ENCODE measurements at regions not wholly inside any gene's neighbourhood (a gene's known extent, or its start where the extent isn't known, plus 50 kb on each side); places are given as distances from the start of the nearest gene placed in this dataset.

DNA sequence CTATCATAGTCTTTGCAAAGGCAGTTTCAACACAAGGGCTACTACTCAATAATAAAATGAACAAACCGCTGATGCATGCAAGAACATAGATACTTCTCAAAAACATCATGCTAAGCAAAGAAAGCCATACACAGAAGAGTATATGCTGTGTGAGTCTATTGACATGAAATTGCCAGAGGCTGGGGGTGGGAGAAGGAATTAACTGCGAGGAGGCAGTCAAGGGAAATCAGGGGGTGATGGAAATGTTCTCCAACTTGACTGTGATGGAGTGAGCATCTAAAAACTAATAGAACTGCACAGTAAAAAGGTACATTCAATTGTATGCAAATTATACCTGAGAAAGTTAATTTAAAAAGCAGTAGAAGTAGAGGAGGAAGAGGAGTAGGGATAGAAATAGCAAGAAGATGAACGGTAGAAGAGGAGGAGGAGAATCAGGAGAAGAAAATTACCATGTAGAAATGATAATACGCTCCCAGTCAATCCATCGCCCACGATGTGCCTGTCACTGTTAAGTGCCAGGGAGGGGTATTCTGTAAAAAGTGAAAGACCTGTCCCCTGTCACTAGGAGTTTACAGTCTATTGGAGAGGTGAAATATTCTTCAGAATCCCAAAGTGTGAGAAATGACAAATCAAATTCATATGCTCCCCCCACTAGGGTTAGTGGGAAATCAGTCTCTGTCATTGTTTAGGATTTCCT lies 90.3 kb downstream of the B3GNT2 start:
- Histone ChIP-seq H3K4me3 (no peak overlapping the region), H3K9me3 (peaks cover 4% of the 10 kb centered on the region; the same call in 1 of the 2 replicates), H3K36me3 (no peaks in the 10 kb centered on the region), H3K27me3 (no peaks in the 10 kb centered on the region; the same call in 1 of the 2 replicates)
- DNase-seq = no peak

- H3K36me3 ChIP-seq = no peaks in the 10 kb centered on the region
- DNase-seq = no peak
- no peak overlapping the region for H3K4me3 ChIP-seq
- no peaks in the 10 kb centered on the region; the same call in 1 of the 2 replicates for H3K27me3 ChIP-seq
- H3K9me3 ChIP-seq = peaks cover 4% of the 10 kb centered on the region; the same call in 1 of the 2 replicates
Observed at GRCh38 chr2:62284980-62285379, 89.1 kb downstream of the B3GNT2 start.

GRCh38 chr2:62284471-62284870 lies 88.6 kb downstream of the B3GNT2 start:
- H3K27me3 ChIP-seq = no peaks in the 10 kb centered on the region; the same call in 1 of the 2 replicates
- peaks cover 4% of the 10 kb centered on the region; the same call in 1 of the 2 replicates for H3K9me3 ChIP-seq
- H3K36me3 ChIP-seq = no peaks in the 10 kb centered on the region
- no peak for DNase-seq
- H3K4me3 ChIP-seq = no peak overlapping the region

- Histone ChIP-seq H3K27me3 (no peaks in the 10 kb centered on the region; the same call in 1 of the 2 replicates), H3K4me3 (no peak overlapping the region), H3K9me3 (peaks cover 4% of the 10 kb centered on the region; the same call in 1 of the 2 replicates), H3K36me3 (no peaks in the 10 kb centered on the region)
- DNase-seq = no peak
Observed at GRCh38 chr2:62283147-62283546, 87.2 kb downstream of the B3GNT2 start.

- peaks cover 8% of the 10 kb centered on the region for H3K9me3 ChIP-seq
- H3K36me3 ChIP-seq = no peaks in the 10 kb centered on the region
- no peak overlapping the region for H3K4me3 ChIP-seq
- no peak for DNase-seq
- H3K27me3 ChIP-seq = no peaks in the 10 kb centered on the region; the same call in 1 of the 2 replicates
Observed at GRCh38 chr2:62281663-62282062, 85.7 kb downstream of the B3GNT2 start.

- DNase-seq = no peak
- Histone ChIP-seq H3K27me3 (no peaks in the 10 kb centered on the region; the same call in 1 of the 2 replicates), H3K9me3 (peaks cover 4% of the 10 kb centered on the region; the same call in 1 of the 2 replicates), H3K4me3 (no peak overlapping the region), H3K36me3 (no peaks in the 10 kb centered on the region)
Observed at GRCh38 chr2:62277688-62278087, 81.8 kb downstream of the B3GNT2 start.
